ENCODE measurements at regions not wholly inside any gene's neighbourhood (a gene's known extent, or its start where the extent isn't known, plus 50 kb on each side); places are given as distances from the start of the nearest gene placed in this dataset.

GRCh38 chr6:132096996-132097395 lies 145.8 kb upstream of the CCN2 start:
- DNase-seq (ENCODE audit: low read depth, low spot score) = no peak
- Histone ChIP-seq H3K9ac (ENCODE audit: insufficient read length) (no peak overlapping the region), H3K36me3 (ENCODE audit: insufficient read depth, low read length) (no peaks in the 10 kb centered on the region), H3K4me3 (no peak overlapping the region), H3K9me3 (ENCODE audit: low read depth, low read length) (no peaks in the 10 kb centered on the region), H3K27ac (no peak overlapping the region)
- TF ChIP-seq EZH2 (IDR thresholded peaks at IDR 0.05) = no peak
- TF ChIP-seq POLR2AphosphoS5 (IDR thresholded peaks at IDR 0.05; ENCODE audit: borderline replicate concordance, low read depth, low read length) = no peak
- no peak for TF ChIP-seq FOXP2 (optimal IDR thresholded peaks at IDR 0.05; ENCODE audit: control extremely low read depth, extremely low read length, insufficient read depth)

- Histone ChIP-seq H3K9me3 (ENCODE audit: low read depth, low read length) (no peaks in the 10 kb centered on the region), H3K9ac (ENCODE audit: insufficient read length) (no peak overlapping the region), H3K27ac (no peak overlapping the region), H3K36me3 (ENCODE audit: insufficient read depth, low read length) (no peaks in the 10 kb centered on the region), H3K4me3 (no peak overlapping the region)
- TF ChIP-seq POLR2AphosphoS5 (IDR thresholded peaks at IDR 0.05; ENCODE audit: borderline replicate concordance, low read depth, low read length) = no peak
- no peak for TF ChIP-seq FOXP2 (optimal IDR thresholded peaks at IDR 0.05; ENCODE audit: control extremely low read depth, extremely low read length, insufficient read depth)
- TF ChIP-seq EZH2 (IDR thresholded peaks at IDR 0.05) = no peak
- no peak for DNase-seq (ENCODE audit: low read depth, low spot score)
Measured at GRCh38 chr6:132096245-132096644, 145.1 kb upstream of the CCN2 start.

DNA sequence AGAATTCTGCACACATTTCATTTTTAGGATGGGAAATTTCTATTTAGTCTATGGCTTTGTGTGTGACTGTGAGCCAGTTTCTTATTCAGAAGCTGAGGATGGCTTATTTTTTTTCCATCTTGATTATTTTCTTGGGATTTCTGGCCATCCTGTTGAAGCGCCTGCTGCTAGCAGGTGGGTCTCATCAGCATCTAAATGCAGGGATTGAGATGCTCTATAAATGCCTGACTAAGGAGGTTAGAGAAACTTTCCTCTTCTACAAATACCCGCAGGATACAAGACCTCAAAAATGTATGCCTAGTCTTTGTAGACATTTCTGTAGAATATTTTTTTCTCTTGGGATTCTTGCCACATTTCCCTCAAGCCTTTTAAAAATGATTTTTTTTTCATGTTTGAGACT lies 138.0 kb upstream of the CCN2 start:
- Histone ChIP-seq H3K4me3 (no peak overlapping the region), H3K27ac (no peak overlapping the region), H3K9ac (ENCODE audit: insufficient read length) (no peak overlapping the region), H3K9me3 (ENCODE audit: low read depth, low read length) (no peaks in the 10 kb centered on the region), H3K36me3 (ENCODE audit: insufficient read depth, low read length) (no peaks in the 10 kb centered on the region)
- no peak for DNase-seq (ENCODE audit: low read depth, low spot score)
- TF ChIP-seq POLR2AphosphoS5 (IDR thresholded peaks at IDR 0.05; ENCODE audit: borderline replicate concordance, low read depth, low read length) (no peak), FOXP2 (optimal IDR thresholded peaks at IDR 0.05; ENCODE audit: control extremely low read depth, extremely low read length, insufficient read depth) (no peak), EZH2 (IDR thresholded peaks at IDR 0.05) (no peak)

GRCh38 chr6:132088150-132088549 lies 137.0 kb upstream of the CCN2 start:
- H3K27ac ChIP-seq = no peak overlapping the region
- no peak overlapping the region for H3K9ac ChIP-seq (ENCODE audit: insufficient read length)
- no peak overlapping the region for H3K4me3 ChIP-seq
- H3K9me3 ChIP-seq (ENCODE audit: low read depth, low read length) = no peaks in the 10 kb centered on the region
- no peak for TF ChIP-seq EZH2 (IDR thresholded peaks at IDR 0.05)
- TF ChIP-seq FOXP2 (optimal IDR thresholded peaks at IDR 0.05; ENCODE audit: control extremely low read depth, extremely low read length, insufficient read depth) = no peak
- no peak for TF ChIP-seq POLR2AphosphoS5 (IDR thresholded peaks at IDR 0.05; ENCODE audit: borderline replicate concordance, low read depth, low read length)
- H3K36me3 ChIP-seq (ENCODE audit: insufficient read depth, low read length) = no peaks in the 10 kb centered on the region
- DNase-seq (ENCODE audit: low read depth, low spot score) = no peak

DNA sequence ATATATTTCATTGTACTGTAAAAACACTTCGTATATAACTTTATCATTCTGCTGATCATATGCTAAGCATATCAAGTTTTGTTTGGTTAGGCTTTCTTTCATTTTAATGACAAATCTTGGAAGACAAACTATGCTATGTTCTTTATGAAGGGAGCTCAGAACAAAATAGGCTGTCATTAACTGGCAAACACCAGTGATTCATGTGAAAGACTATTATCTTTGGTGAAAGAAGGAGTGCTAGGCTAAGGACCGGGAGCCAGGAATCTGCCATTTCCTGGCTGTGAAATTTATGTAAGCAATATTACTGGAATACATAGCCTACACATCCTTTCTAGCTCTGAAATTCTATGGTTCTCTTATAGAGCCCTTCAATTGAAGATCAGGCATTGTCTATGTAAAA lies 136.2 kb upstream of the CCN2 start:
- H3K27ac ChIP-seq = no peak overlapping the region
- TF ChIP-seq EZH2 (IDR thresholded peaks at IDR 0.05) (no peak), FOXP2 (optimal IDR thresholded peaks at IDR 0.05; ENCODE audit: control extremely low read depth, extremely low read length, insufficient read depth) (no peak), POLR2AphosphoS5 (IDR thresholded peaks at IDR 0.05; ENCODE audit: borderline replicate concordance, low read depth, low read length) (no peak)
- no peaks in the 10 kb centered on the region for H3K36me3 ChIP-seq (ENCODE audit: insufficient read depth, low read length)
- H3K9ac ChIP-seq (ENCODE audit: insufficient read length) = no peak overlapping the region
- DNase-seq (ENCODE audit: low read depth, low spot score) = no peak
- no peaks in the 10 kb centered on the region for H3K9me3 ChIP-seq (ENCODE audit: low read depth, low read length)
- no peak overlapping the region for H3K4me3 ChIP-seq

- no peak overlapping the region for H3K9ac ChIP-seq (ENCODE audit: insufficient read length)
- H3K4me3 ChIP-seq = no peak overlapping the region
- no peaks in the 10 kb centered on the region for H3K9me3 ChIP-seq (ENCODE audit: low read depth, low read length)
- no peaks in the 10 kb centered on the region for H3K36me3 ChIP-seq (ENCODE audit: insufficient read depth, low read length)
- H3K27ac ChIP-seq = no peak overlapping the region
- no peak for DNase-seq (ENCODE audit: low read depth, low spot score)
- TF ChIP-seq EZH2 (IDR thresholded peaks at IDR 0.05) (no peak), FOXP2 (optimal IDR thresholded peaks at IDR 0.05; ENCODE audit: control extremely low read depth, extremely low read length, insufficient read depth) (no peak), POLR2AphosphoS5 (IDR thresholded peaks at IDR 0.05; ENCODE audit: borderline replicate concordance, low read depth, low read length) (no peak)
Measured at GRCh38 chr6:132085731-132086130, 134.6 kb upstream of the CCN2 start.

GRCh38 chr6:132084811-132085509 lies 133.8 kb upstream of the CCN2 start:
- Histone ChIP-seq H3K4me3 (no peak overlapping the region), H3K9me3 (ENCODE audit: low read depth, low read length) (no peaks in the 10 kb centered on the region), H3K36me3 (ENCODE audit: insufficient read depth, low read length) (no peaks in the 10 kb centered on the region), H3K9ac (ENCODE audit: insufficient read length) (peak overlapping the region; percentile 11), H3K27ac (peak overlapping the region; percentile 28; the same call in 1 of the 2 replicates)
- no peak for TF ChIP-seq EZH2 (IDR thresholded peaks at IDR 0.05)
- no peak for TF ChIP-seq POLR2AphosphoS5 (IDR thresholded peaks at IDR 0.05; ENCODE audit: borderline replicate concordance, low read depth, low read length)
- no peak for TF ChIP-seq FOXP2 (optimal IDR thresholded peaks at IDR 0.05; ENCODE audit: control extremely low read depth, extremely low read length, insufficient read depth)
- no peak for DNase-seq (ENCODE audit: low read depth, low spot score)

DNA sequence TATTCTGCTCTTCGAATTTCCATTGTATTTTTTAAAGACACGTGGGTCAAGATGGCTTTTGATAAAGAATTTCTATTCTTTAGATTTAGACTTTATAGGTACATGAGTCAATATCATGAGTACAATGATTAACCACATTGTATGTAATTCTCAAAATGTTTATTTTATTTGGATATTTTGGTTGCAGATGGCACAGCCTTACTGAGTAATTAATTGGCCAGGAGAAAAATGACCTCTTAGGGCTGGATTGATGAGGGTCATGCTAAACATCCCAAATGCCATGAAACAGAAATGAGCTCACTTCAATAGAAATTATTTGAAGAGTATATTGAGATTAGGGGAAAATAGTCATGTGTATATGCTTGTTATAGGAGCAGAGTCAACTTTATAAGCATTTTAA lies 131.2 kb upstream of the CCN2 start:
- TF ChIP-seq EZH2 (IDR thresholded peaks at IDR 0.05) (no peak), POLR2AphosphoS5 (IDR thresholded peaks at IDR 0.05; ENCODE audit: borderline replicate concordance, low read depth, low read length) (no peak), FOXP2 (optimal IDR thresholded peaks at IDR 0.05; ENCODE audit: control extremely low read depth, extremely low read length, insufficient read depth) (no peak)

GRCh38 chr6:132081338-132081737 lies 130.2 kb upstream of the CCN2 start:
- no peak for DNase-seq (ENCODE audit: low read depth, low spot score)
- no peak overlapping the region for H3K9ac ChIP-seq (ENCODE audit: insufficient read length)
- H3K4me3 ChIP-seq = no peak overlapping the region
- H3K36me3 ChIP-seq (ENCODE audit: insufficient read depth, low read length) = no peaks in the 10 kb centered on the region
- H3K9me3 ChIP-seq (ENCODE audit: low read depth, low read length) = no peaks in the 10 kb centered on the region
- TF ChIP-seq EZH2 (IDR thresholded peaks at IDR 0.05) (no peak), FOXP2 (optimal IDR thresholded peaks at IDR 0.05; ENCODE audit: control extremely low read depth, extremely low read length, insufficient read depth) (no peak), POLR2AphosphoS5 (IDR thresholded peaks at IDR 0.05; ENCODE audit: borderline replicate concordance, low read depth, low read length) (no peak)
- no peak overlapping the region for H3K27ac ChIP-seq

More for the DNA sequence above, 131.2 kb upstream of the CCN2 start:
- Histone ChIP-seq H3K4me3 (no peak overlapping the region), H3K36me3 (ENCODE audit: insufficient read depth, low read length) (no peaks in the 10 kb centered on the region), H3K27ac (no peak overlapping the region), H3K9me3 (ENCODE audit: low read depth, low read length) (no peaks in the 10 kb centered on the region), H3K9ac (ENCODE audit: insufficient read length) (no peak overlapping the region)
- no peak for DNase-seq (ENCODE audit: low read depth, low spot score)
